AG10803 (cell line): ENCODE measurements at regions not wholly inside any gene's neighbourhood (a gene's known extent, or its start where the extent isn't known, plus 50 kb on each side); places are given as distances from the start of the nearest gene placed in this dataset.

Source experiments
- DNase-seq: peaks from one replicate; pipeline ENCODE4 v3.0.0; 2010; ENCODE audit warnings: low read depth
- H3K4me3 ChIP-seq: 2 replicates; pipeline ENCODE4 v1.5.1; 2011; ENCODE audit warnings: mild to moderate bottlenecking, low read length, control low read depth
- CTCF ChIP-seq: conservative IDR thresholded peaks from 2 replicates; pipeline ENCODE4 v1.5.1; 2011; ENCODE audit warnings: mild to moderate bottlenecking, low read length, control low read depth, inconsistent platforms

GRCh38 chr14:101183376-101184103 lies 280.0 kb upstream of the RTL1 start:
- H3K4me3 ChIP-seq = no peak overlapping the region
- TF ChIP-seq CTCF = no peak
- DNase-seq = no peak

GRCh38 chr14:101184104-101184455 lies 280.6 kb upstream of the RTL1 start:
- TF ChIP-seq CTCF = no peak
- no peak for DNase-seq
- H3K4me3 ChIP-seq = no peak overlapping the region

- no peak for DNase-seq
Measured at GRCh38 chr14:101184572-101184971, 281.1 kb upstream of the RTL1 start.

GRCh38 chr14:101185073-101185835 lies 281.7 kb upstream of the RTL1 start:
- no peak for TF ChIP-seq CTCF
- H3K4me3 ChIP-seq = no peak overlapping the region

More at GRCh38 chr14:101184572-101184971, 281.1 kb upstream of the RTL1 start:
- no peak for TF ChIP-seq CTCF
- no peak overlapping the region for H3K4me3 ChIP-seq

GRCh38 chr14:101185946-101186345 lies 282.4 kb upstream of the RTL1 start:
- TF ChIP-seq CTCF = no peak
- DNase-seq = no peak
- H3K4me3 ChIP-seq = no peak overlapping the region

More at GRCh38 chr14:101185073-101185835, 281.7 kb upstream of the RTL1 start:
- no peak for DNase-seq

GRCh38 chr14:101186544-101186943 lies 283.0 kb upstream of the RTL1 start:
- no peak for TF ChIP-seq CTCF
- no peak overlapping the region for H3K4me3 ChIP-seq
- no peak for DNase-seq
